ENCODE measurements at regions not wholly inside any gene's neighbourhood (a gene's known extent, or its start where the extent isn't known, plus 50 kb on each side); places are given as distances from the start of the nearest gene placed in this dataset.
A peak's percentile ranks its signal among the peaks of the same experiment; 100 is the strongest.

- no peak for DNase-seq (ENCODE audit: low read depth, low spot score)
Observed at GRCh38 chr15:38695249-38696108, 130.9 kb upstream of the RASGRP1 start.

GRCh38 chr15:38696109-38696727, 131.6 kb upstream of the RASGRP1 start:
- peak; percentile 62 for DNase-seq (ENCODE audit: low read depth, low spot score)

- no peak for DNase-seq (ENCODE audit: low read depth, low spot score)
Observed at GRCh38 chr15:38696790-38697495, 132.3 kb upstream of the RASGRP1 start.

- DNase-seq (ENCODE audit: low read depth, low spot score): no peak
Observed at GRCh38 chr15:38698254-38698653, 133.6 kb upstream of the RASGRP1 start.

GRCh38 chr15:38699633-38700230, 135.1 kb upstream of the RASGRP1 start:
- peak; percentile 54 for DNase-seq (ENCODE audit: low read depth, low spot score)

GRCh38 chr15:38701149-38701548, 136.5 kb upstream of the RASGRP1 start:
- no peak for DNase-seq (ENCODE audit: low read depth, low spot score)

- no peak for DNase-seq (ENCODE audit: low read depth, low spot score)
Observed at GRCh38 chr15:38702178-38702912, 137.7 kb upstream of the RASGRP1 start.

GRCh38 chr15:38705436-38706219, 141.0 kb upstream of the RASGRP1 start:
- DNase-seq (ENCODE audit: low read depth, low spot score): no peak

GRCh38 chr15:38706956-38707355, 142.3 kb upstream of the RASGRP1 start:
- no peak for DNase-seq (ENCODE audit: low read depth, low spot score)

GRCh38 chr15:38707802-38708671, 143.4 kb upstream of the RASGRP1 start:
- DNase-seq (ENCODE audit: low read depth, low spot score): no peak

- DNase-seq (ENCODE audit: low read depth, low spot score): no peak
Observed at GRCh38 chr15:38708672-38709180, 144.1 kb upstream of the RASGRP1 start.

GRCh38 chr15:38709196-38709595, 144.6 kb upstream of the RASGRP1 start:
- no peak for DNase-seq (ENCODE audit: low read depth, low spot score)

- DNase-seq (ENCODE audit: low read depth, low spot score): no peak
Observed at GRCh38 chr15:38714309-38715072, 149.9 kb upstream of the RASGRP1 start.

GRCh38 chr15:38720893-38721567, 156.4 kb upstream of the RASGRP1 start:
- DNase-seq (ENCODE audit: low read depth, low spot score): no peak

GRCh38 chr15:38721568-38721945, 156.9 kb upstream of the RASGRP1 start:
- no peak for DNase-seq (ENCODE audit: low read depth, low spot score)

GRCh38 chr15:38722236-38722635, 157.6 kb upstream of the RASGRP1 start:
- DNase-seq (ENCODE audit: low read depth, low spot score): no peak

GRCh38 chr15:38724827-38725226, 160.2 kb upstream of the RASGRP1 start:
- no peak for DNase-seq (ENCODE audit: low read depth, low spot score)

GRCh38 chr15:38726187-38726586, 161.6 kb upstream of the RASGRP1 start:
- DNase-seq (ENCODE audit: low read depth, low spot score): no peak
